GM04504 (cell line): ENCODE measurements at regions not wholly inside any gene's neighbourhood (a gene's known extent, or its start where the extent isn't known, plus 50 kb on each side); places are given as distances from the start of the nearest gene placed in this dataset.

Experiments
- DNase-seq: peaks from one replicate; pipeline ENCODE4 v3.0.0-alpha.2; 2012; ENCODE audit warnings: low read depth

DNA sequence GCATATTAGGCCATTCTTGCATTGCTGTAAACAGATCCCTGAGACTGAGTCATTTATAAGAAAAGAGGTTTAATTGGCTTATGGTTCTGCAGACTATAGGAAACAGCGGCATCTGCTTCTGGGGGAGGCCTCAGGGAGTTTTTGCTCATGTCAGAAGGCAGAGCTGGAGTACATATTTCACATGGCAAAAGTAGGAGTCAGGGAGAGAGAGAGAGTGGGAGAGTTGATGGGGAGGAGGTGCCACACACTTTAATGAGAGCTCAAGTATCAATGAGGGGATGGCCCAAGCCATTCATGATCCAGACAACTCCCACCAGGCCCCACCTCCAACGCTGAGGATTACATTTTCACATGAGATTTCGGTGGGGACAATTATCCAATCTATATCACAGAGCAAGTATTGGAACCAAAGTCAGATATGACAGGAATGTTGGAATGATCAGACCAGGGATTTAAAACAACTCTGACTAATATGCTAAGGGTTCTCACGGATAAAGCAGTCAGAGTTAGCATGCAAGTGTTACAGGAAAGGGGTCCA lies 795.3 kb upstream of the CELF2 start:
- no peak for DNase-seq

DNA sequence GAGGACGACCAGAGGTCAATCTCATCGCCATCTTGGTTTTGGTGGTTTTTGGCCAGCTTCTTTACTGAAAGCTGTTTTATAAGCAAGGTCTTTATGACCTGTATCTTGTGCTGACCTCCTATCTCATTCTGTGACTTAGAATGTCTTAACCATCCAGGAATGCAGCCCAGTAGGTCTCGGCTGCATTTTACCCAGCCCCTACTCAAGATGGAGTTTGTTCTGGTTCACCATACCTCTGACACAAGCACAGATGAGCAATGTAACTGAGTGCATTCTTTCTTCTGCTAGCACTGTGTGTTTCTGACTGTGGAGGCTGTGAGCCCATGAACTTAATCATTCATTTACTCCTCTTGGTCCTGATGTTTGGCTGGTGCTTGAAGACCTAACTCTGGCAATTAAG lies 794.5 kb upstream of the CELF2 start:
- DNase-seq: no peak

DNA sequence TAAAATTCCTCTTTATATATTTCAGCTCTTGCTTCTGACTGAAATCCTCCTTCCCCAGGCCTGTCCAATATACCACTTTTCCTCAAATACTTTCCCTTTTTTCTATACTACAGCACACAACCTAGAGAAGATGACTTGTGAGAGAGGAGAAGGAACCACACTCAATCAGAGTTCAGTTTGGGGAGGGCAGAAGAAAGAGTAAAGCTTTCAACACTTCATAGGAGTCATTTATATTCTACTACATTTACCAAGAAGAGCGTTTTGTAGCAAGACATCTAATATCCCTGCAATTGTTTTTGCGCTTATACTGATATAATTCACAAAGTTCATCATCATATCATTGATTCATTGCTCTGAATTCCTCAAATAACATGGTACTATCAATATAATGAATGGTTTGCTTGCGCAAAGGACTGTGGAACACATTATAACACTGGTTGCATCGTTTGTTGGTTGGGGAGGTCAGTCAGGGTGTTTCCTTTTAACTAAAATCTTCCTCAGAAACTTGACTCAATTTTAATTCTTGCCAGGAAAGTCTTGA lies 792.5 kb upstream of the CELF2 start:
- DNase-seq: no peak

DNA sequence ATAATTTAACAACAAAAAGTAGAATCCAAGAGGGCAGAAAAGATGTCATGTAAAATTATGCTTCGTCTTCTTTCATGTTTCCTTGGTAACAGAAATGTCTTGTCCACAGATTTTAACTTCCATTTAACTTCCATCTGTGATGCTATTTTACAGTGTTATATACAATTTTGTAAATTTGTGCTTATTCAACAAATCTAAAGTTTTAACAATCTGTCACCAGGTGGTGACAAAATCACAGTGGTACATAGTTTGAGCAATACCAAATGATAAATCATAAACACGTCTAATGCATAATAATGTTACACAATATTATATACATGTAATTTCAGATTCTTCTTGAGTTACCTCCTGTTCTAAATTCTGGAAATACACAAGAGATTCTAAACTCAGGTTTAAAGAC lies 784.4 kb upstream of the CELF2 start:
- no peak for DNase-seq

DNA sequence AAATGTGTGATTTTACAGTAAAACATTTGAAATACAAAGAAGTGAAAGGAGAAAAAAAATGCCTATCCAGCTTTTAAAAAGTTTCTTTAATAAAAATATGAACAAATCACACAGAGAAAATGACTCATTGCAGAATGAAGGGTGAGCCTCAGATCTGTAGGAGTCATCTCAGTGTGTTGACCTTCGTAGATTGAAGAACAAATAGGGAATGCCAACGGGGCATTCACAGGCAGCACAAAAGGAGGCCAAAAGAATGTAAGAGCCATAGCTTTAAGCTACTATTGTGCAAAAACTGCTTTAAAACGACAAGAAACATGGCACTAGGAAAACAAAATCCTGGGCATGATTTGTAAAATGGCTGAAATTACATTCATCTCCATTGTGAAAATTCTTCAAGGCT lies 782.7 kb upstream of the CELF2 start:
- no peak for DNase-seq

DNA sequence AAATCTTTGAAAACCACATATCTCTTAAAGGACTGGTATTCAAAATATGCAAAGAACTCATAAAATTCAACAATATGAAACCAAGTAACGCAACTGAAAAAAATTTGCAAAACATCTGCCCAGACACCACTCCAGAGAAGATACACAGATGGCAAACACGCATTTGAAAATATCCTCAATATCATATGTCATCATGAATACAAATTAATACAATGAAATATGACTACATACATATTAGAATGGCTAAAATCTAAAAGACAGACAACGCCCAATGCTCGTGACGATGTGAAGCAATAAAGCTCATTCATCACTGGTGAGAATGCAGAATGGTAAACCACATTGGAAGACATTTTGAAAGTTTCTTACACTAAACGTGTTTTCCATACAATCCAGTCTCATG lies 770.1 kb upstream of the CELF2 start:
- DNase-seq: no peak

DNA sequence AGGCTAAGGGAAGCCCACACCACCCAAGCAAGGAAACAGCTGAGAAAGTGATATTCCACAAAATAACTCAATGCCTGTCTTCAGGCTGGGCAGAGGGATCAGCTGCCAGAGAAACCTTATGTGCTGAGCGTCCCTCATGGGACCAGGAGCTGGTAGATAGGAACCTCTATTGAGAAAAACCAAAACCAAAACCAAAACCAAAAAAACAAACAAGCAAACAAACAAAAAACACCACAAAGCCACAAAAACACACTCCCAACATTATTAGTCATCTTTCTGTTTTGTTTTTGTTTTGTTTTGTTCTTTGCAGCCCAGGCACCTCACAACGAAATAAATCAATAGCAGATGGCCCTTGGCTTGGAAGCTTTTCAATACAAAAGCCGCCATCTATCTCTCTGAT lies 760.8 kb upstream of the CELF2 start:
- no peak for DNase-seq

DNA sequence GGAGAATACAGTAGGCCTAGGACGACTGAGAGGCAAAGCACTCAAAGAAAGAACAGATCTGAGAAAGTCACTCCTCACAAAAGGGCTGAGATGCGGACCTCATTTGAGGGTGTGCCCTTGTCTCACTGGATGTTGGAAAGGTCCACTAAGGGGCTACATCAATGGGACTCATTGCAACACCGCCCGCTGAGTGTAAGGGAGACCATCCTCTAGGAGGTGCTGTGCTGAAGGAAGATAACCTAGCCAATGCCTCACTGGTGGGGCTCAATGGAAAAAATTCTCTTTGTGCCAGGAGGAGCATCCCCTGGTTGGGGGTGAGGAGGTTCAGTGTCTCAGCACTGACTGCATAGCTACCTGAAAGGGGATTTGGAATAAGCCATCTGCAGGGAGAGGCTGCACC lies 758.7 kb upstream of the CELF2 start:
- DNase-seq: no peak

DNA sequence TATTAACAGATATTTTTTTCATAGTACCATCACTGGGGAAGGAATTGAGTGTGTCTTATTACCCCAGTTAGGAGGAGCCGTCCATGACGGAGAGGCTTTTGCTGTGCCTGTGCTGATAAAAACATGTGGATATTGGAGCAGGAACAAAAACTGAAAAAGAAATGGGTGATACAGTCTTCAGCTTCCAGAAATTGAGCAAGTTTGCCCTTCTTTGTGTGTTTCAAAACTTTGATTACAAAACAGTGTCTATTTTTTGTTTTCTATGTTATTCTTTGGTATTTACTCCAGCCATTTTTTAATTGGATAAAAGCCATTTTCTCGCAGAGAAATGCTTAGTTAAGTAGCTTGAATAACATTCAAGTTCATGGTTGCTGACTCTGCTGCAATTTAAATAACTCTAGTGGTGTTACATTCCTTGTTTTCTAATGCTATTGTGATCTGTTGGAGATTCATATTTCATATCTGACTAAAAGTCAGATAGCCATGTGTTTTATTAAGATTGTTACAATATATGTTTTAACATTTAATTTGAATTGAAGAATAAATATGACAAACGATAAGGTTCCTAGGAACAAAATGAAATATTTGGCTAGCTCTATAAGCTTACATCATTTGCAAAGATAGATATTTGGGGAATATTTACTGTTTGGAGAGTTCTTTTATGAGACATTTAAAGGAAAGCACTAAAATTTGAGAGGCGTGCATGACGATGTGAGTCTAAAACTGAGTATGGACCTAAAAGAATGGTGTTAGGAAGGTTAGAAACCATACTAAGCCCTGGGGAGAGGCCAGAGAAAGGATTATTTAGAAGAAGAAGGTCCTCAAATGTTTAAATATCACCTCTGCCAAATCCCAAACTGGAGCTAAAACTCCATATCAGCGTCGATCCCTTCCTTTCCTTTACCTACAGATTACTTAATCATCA lies 747.3 kb upstream of the CELF2 start:
- DNase-seq: no peak

DNA sequence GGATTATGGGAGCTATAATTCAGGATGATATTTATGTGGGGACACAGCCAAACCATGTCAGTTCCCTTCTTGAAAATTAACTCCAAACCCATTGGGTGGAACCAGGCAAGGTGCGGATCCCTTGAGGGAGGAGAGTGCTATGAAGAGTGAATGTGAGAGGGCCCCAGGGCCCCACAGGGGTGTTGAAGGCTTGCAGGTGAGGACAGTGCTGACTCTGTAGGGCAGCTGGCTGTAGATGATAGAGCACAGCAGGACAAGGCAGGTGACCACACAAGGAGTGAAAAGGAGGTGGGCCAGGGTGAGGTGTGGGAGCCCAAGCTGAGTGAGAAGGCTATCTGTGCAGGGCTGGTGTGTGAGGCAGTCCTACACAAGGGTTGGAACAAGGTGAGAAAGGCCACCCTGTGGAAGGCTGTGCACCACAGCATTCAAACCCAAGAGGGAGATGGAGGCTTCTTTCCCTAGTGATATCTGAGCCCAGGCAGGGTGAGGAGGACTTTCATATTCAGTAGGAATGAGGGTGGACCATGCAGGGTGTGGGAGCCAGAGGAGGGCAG lies 746.0 kb upstream of the CELF2 start:
- no peak for DNase-seq

DNA sequence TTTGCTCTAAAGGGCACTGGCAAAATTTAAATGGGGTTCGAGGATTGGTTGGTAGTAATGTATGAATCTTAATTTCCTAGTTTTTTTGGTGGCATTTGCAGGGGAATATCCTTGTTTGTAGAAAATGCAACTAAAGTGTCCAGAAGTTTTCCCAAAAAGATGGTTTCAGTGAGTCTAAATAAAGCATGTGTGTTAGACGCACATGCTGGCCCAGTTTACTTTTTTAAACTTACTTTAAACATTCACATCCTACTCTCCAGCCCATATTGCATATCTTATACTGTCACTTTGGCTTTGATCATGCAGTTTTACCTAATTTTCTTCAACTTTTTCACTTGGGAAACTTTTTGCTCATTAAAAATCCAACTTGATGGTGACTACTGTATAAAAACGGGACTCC lies 744.0 kb upstream of the CELF2 start:
- DNase-seq: no peak

DNA sequence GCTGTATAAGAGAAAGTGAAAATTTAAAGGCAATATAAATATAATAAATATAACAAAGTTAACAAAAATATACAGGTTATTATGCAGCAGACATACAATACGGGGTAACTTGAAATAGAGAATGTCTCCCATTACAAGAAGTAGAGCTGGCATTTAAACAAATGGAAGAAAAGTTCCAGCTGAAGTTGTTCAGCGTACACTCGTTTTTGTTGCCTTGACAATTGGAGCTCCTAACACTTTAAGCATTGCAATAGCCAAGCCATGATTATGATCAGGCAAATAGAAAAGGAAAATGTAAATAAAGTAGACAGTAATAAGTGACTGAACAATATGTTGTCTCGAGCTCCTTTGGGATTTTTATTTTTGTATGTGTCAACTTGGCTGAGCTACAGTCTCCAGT lies 737.8 kb upstream of the CELF2 start:
- no peak for DNase-seq

DNA sequence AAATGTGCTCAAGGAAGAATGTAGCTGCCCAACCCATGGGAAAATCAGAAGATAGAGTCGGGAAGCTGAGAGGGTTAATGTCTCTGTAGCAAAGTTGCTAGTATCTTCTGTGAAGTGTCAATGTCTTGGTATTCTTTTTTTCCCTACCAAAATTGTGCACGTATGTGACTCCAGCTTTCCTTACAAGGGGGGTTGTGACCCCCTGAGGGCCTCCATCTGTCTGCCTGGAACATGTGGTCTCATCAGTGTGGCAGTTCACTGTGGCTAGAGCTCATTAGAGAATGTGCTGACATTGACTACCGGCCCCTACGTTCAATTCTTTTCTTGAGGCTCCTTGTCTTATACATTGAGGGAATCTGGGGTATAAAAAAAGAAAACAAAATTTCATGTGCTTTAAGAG lies 725.2 kb upstream of the CELF2 start:
- DNase-seq: no peak

DNA sequence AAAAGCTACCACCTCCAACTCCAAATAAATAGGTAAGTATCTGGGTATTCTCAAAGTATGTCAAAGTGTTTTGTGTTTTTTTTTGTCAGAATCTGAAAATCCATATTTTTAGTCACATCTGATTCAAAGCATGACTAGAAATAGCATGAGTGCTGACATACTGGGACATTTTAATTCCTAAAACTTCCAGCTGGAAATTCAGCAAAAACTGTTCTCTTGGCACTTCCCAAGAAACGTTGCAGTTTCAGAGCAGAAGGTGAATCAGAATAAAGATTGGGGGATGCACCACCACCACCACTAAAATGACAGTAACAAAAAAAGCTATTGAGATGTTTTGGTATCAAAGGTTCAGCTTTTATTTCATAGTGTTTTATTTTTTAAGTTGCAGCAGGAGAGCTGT lies 724.6 kb upstream of the CELF2 start:
- no peak for DNase-seq

DNA sequence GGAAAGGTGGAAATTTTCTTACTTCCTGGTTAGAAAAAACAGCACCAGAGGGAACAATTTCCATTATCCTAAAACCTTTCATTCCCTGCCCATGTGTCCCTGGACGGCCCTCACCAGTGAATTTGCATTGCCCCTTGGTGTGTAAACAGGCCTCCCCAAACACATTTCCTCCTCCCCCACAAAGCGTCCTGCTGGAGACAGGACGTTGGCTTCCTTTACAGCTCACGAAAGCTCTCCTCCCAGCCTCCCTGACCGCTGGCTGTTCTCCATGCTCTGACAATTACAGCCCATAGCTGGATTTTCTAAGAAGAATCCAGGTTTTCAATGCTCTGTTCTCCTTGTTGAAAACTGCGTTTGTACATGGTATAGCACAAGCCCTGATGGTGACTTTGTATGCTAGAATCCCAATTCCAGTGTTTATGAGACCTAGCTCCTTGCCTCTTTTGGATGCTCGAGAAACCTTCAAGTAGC lies 724.2 kb upstream of the CELF2 start:
- no peak for DNase-seq

DNA sequence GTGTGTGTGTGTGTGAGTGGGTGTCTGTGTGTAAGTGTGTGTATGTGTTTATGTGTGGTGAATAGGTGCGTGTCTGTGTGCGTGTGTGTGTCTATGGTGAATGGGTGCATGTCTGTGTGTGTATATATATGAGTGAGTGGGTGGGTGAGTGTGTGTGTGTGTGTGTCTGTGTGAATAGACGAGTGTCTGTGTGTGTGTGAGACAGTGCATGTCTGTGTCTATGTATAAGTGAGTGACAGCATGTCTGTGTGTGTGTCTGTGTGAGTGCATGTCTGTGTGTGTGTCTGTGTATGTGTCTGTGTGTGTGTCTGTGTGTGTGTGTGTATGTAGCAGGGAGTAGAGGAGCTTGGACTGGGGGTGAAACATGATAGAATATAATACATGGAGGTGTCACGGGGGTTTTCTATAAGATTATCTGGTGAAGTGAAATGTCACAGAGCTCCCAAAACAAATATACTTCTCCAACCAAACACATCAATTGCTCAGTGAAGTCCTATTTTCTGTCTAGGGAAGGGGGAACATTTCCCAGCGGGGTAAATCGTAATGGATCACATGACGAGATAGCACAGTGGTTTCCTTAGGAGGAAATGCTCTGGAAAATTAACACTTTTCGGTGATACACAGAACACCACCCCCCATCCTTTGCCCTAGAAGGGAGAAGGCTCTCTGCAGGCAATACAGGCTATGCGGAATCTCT lies 723.3 kb upstream of the CELF2 start:
- DNase-seq: no peak

DNA sequence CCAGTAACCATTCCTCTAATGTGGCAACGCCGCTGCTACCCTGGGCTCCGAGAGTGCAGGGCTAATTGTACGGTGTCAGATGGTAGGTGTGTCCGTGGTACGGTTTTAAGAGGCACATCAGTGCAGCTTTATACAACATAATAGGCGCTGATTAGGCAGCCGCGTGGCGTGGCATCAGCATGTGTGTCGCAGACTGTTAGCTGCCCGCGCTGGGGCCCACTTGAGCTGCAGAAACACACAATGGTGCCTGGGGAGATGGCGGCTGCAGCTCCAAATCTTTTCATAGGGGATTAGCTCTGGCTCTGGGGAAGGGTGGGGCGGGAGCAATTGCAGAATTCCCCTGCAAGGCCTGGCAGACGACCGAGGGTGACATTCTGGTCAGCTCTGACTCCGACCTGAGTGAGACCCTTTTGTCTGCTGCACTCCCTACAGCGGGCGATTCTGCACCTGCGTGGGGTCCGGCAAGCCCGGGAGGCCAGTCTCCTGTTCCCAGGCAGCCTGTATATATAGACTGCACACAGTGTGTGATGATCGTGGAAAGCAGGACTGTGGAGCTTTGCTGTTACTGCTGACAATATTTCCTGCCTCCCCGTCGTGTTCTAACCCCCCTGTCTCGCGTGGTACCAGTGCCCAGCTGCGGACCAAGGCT lies 722.7 kb upstream of the CELF2 start:
- DNase-seq: no peak

DNA sequence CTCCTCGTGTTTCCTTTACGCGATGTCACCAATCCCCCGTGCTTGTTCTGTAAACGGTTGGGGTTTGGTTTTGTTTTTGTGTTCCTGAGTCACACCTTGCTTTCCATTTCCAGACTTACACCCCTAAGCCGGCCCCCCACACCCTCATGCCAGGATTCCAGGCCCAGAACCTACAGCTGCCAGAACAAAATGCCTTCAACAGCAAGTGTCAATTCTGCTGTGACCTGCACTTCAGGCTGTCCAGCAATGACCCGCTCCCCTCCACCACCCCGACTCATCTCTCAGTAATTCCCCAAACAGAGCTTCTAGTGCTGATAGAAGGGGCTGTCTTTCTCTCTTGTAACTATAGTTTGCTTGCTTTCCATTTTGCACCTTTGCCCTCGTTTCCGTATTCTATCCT lies 722.1 kb upstream of the CELF2 start:
- no peak for DNase-seq

DNA sequence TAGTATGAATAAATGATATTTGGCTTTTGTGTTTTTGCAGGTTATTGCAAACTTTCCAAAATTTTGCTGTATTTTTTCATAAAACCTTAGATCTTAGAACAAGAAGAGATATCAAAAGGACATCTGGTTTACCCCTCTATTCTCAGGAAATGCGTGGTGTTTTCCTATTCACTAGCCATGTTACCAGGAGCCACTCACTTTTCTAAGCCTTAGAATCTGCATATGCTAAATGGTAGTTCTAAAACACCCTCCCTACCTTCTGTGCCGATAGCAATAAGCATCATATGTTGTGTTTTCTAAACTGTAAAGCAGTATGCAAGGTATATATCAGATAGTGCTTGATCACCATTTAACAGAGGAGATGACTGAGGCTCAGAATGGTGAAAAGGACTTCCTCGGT lies 715.0 kb upstream of the CELF2 start:
- no peak for DNase-seq

DNA sequence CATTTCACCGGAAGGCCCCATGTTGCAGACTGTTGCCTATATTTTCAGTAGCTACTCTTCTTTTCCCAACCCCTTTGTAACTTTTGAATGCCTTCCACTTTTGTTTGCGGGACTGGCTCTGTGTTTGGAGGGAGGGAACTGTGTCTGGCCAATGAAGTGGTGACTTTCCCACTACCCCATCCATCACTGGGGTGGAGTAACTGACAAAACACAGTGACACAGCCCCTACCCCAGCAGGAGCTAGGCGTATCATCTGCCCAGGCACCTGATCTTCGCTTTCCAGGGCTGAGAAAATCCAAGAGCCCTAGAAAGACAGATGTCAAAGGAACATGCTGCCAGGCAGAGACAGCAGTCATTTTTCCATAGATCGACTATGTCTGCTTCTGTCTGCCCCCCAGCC lies 710.6 kb upstream of the CELF2 start:
- no peak for DNase-seq

DNA sequence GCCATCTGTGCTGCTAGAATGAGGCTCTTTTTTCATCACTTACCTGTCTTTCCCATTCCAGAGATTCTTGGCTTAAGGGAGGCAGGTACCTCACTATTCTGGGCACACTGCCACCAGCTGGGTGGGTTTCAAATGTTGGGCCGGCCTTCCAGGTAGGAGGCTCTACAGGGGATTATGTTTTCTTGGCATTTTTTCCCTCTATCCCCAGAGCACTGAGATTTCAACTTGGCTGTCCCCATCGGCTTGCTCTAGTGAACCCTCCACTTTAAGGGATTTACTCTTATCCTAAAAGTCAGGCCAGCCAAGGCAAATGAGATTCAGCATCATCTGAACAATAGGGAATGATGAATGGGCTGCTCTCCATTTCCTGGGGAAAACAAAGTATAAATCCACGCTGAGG lies 710.1 kb upstream of the CELF2 start:
- DNase-seq: no peak

DNA sequence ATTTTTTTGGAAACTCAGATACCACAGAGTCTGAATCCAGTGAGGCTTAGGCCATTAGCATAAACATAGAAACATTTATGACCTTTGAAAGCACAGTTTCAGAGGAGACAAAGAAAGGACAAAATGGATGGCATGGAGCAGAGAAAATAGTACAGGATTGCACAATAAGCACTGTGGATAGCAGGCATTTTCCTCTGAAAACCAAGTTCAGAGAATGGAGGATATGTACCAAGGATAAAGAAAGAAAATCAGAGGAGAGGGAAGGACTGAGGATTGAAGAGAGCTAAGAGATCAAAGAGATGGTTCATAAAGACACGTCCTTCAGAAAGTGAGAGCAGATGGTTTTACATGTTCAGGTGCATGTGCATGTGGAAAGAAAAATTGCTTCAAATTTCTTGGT lies 707.2 kb upstream of the CELF2 start:
- no peak for DNase-seq
